HCT116 (cell line): ENCODE measurements at regions not wholly inside any gene's neighbourhood (a gene's known extent, or its start where the extent isn't known, plus 50 kb on each side); places are given as distances from the start of the nearest gene placed in this dataset.

Source experiments
- ATAC-seq: fragments of 200-7000 bp; cut with Tn5 transposase; 2 replicates; pipeline ENCODE4 v1.9.1; 2020; ENCODE audit warnings: mild to moderate bottlenecking, moderate library complexity
- BruUV-seq: library from RNA; stranded (reverse); fragments of 400-500 nt; replicated peaks from 2 replicates; lab custom pipeline; 2021; lab: Mats Ljungman, UMichigan
- CTCF ChIA-PET: fragments of 300-600 bp; sonication (Branson Sonifier 250); formaldehyde crosslinking; loops from one replicate; lab custom pipeline; 2021; ENCODE audit warnings: antibody characterized with exemption; lab: Charles Lee
- POLR2A ChIA-PET: fragments of 300-600, 350-600 bp; sonication (Branson Sonifier 250); formaldehyde crosslinking; loops from one replicate; lab custom pipeline; 2021; ENCODE audit warnings: antibody characterized with exemption; lab: Charles Lee
- RAD21 ChIA-PET, 2 experiments: fragments of 300-600 bp; sonication (Branson Sonifier 250); formaldehyde crosslinking; loops; one replicate each; lab custom pipeline; 2023; ENCODE audit warnings: low total read pairs in 2 of 2; ENCODE audit not compliant: uncharacterized antibody in 2 of 2, unreplicated experiment in 2 of 2, low non-redundant PET in 1 of 2; lab: Charles Lee
- DNase-seq: peaks from one replicate; pipeline ENCODE4 v3.0.0-alpha.2; 2010; ENCODE audit warnings: low read depth, low spot score
- H2AFZ ChIP-seq: fragments of 200-600 bp; shearing (Covaris generic), sonication (generic); 2 replicates; pipeline ENCODE4 v1.6.1; 2017; ENCODE audit warnings: low read depth, mixed run types, mixed read lengths, antibody characterized with exemption, low read length; ENCODE audit not compliant: poor library complexity, severe bottlenecking
- H3K27ac ChIP-seq: 2 replicates; pipeline ENCODE4 v1.5.1; 2012; ENCODE audit warnings: low read depth, low read length
- H3K27me3 ChIP-seq: fragments of 200-600 bp; sonication (generic); 2 replicates; pipeline ENCODE4 v1.6.1; 2016; ENCODE audit warnings: mixed run types, low read length, mixed read lengths; ENCODE audit not compliant: insufficient read depth
- H3K36me3 ChIP-seq, 2 experiments: fragments of 200-500 bp in 1 of 2; fragments of 200-600 bp in 1 of 2; sonication (Bioruptor generic) in 1 of 2; sonication (generic) in 1 of 2; 2 replicates each; pipeline versions ENCODE4 v1.5.1 to v1.6.1; 2014 to 2016; ENCODE audit warnings: low read length in 2 of 2, inconsistent platforms in 1 of 2, mixed read lengths in 1 of 2, mixed run types in 1 of 2; ENCODE audit not compliant: insufficient read depth in 2 of 2, control insufficient read depth in 1 of 2
- H3K4me1 ChIP-seq, 2 experiments: fragments of 200-600 bp in 1 of 2; sonication (generic) in 1 of 2; 2 replicates each; pipeline versions ENCODE4 v1.5.1 to v1.6.1; 2012 to 2017; ENCODE audit warnings: low read length in 2 of 2, inconsistent platforms in 1 of 2, mild to moderate bottlenecking in 1 of 2, mixed read lengths in 1 of 2, mixed run types in 1 of 2, moderate library complexity in 1 of 2; ENCODE audit not compliant: insufficient read depth in 2 of 2, control insufficient read depth in 1 of 2
- H3K4me2 ChIP-seq: fragments of 200-600 bp; sonication (generic); 2 replicates; pipeline ENCODE4 v1.6.1; 2017; ENCODE audit warnings: mixed run types, low read length, mixed read lengths
- H3K4me3 ChIP-seq, 2 experiments: fragments of 200-600 bp in 1 of 2; sonication (generic) in 1 of 2; replicated peaks in 1 of 2; 2 replicates each; pipeline ENCODE4 v1.5.1; 2011 to 2016; ENCODE audit warnings: low read length in 2 of 2, control low read depth in 1 of 2, low read depth in 1 of 2, mild to moderate bottlenecking in 1 of 2, mixed read lengths in 1 of 2, mixed run types in 1 of 2
- H3K79me2 ChIP-seq: fragments of 200-600 bp; sonication (generic); 2 replicates; pipeline ENCODE4 v1.6.1; 2017; ENCODE audit warnings: mild to moderate bottlenecking, mixed run types, low read length, moderate library complexity, mixed read lengths; ENCODE audit not compliant: insufficient read depth
- H3K9ac ChIP-seq: fragments of 200-600 bp; sonication (generic); 2 replicates; pipeline ENCODE4 v1.6.1; 2016; ENCODE audit warnings: low read length, mixed read lengths
- H3K9me2 ChIP-seq: fragments of 200-600 bp; sonication (generic), shearing (Covaris generic); 2 replicates; pipeline ENCODE4 v1.6.1; 2017; ENCODE audit warnings: mixed run types, mild to moderate bottlenecking, moderate library complexity; ENCODE audit not compliant: insufficient read depth
- H3K9me3 ChIP-seq, 2 experiments: fragments of 200-500 bp in 1 of 2; fragments of 200-600 bp in 1 of 2; sonication (Bioruptor generic) in 1 of 2; sonication (generic) in 1 of 2; 2 replicates each; pipeline ENCODE4 v1.6.1; 2014 to 2017; ENCODE audit warnings: low read length in 2 of 2, mixed read lengths in 2 of 2, inconsistent platforms in 1 of 2, low read depth in 1 of 2, mild to moderate bottlenecking in 1 of 2, mixed run types in 1 of 2, moderate library complexity in 1 of 2; ENCODE audit not compliant: control insufficient read depth in 1 of 2, insufficient read depth in 1 of 2
- H4K20me1 ChIP-seq: fragments of 200-600 bp; sonication (generic), shearing (Covaris generic); 2 replicates; pipeline ENCODE4 v1.6.1; 2017; ENCODE audit warnings: mixed run types, mild to moderate bottlenecking, moderate library complexity; ENCODE audit not compliant: insufficient read depth
- ATF3 ChIP-seq: IDR thresholded peaks from 2 replicates; pipeline ENCODE4 v1.6.1; 2012
- CBX3 ChIP-seq: IDR thresholded peaks from 2 replicates; pipeline ENCODE4 v1.6.1; 2012; ENCODE audit warnings: low read depth
- CEBPB ChIP-seq: IDR thresholded peaks from 2 replicates; pipeline ENCODE4 v1.6.1; 2012; ENCODE audit warnings: low read depth
- EGR1 ChIP-seq: IDR thresholded peaks from 2 replicates; pipeline ENCODE4 v1.6.1; 2012; ENCODE audit warnings: low read depth
- ELF1 ChIP-seq: IDR thresholded peaks from 2 replicates; pipeline ENCODE4 v1.6.1; 2012; ENCODE audit warnings: low read depth, borderline replicate concordance
- EZH2 ChIP-seq: fragments of 200-600 bp; sonication (generic); IDR thresholded peaks from 2 replicates; pipeline ENCODE4 v1.6.1; 2017; ENCODE audit warnings: antibody characterized with exemption, mixed run types
- EZH2phosphoT487 ChIP-seq: fragments of 200-600 bp; IDR thresholded peaks from 2 replicates; pipeline ENCODE4 v1.6.1; 2018; ENCODE audit warnings: antibody characterized with exemption, borderline replicate concordance
- FOSL1 ChIP-seq: IDR thresholded peaks from 2 replicates; pipeline ENCODE4 v1.6.1; 2012; ENCODE audit warnings: low read depth
- JUND ChIP-seq: IDR thresholded peaks from 2 replicates; pipeline ENCODE4 v1.6.1; 2012
- MAX ChIP-seq: IDR thresholded peaks from 2 replicates; pipeline ENCODE4 v1.6.1; 2012
- POLR2A ChIP-seq: IDR thresholded peaks from 2 replicates; pipeline ENCODE4 v1.7.0; 2011; ENCODE audit warnings: borderline replicate concordance; ENCODE audit not compliant: insufficient read depth, insufficient read length; ENCODE audit errors: extremely low read depth
- RAD21 ChIP-seq: IDR thresholded peaks from 2 replicates; pipeline ENCODE4 v1.6.1; 2012; ENCODE audit warnings: low read depth, mild to moderate bottlenecking
- SIN3A ChIP-seq: IDR thresholded peaks from 2 replicates; pipeline ENCODE4 v1.6.1; 2012; ENCODE audit warnings: low read depth
- SP1 ChIP-seq: IDR thresholded peaks from 2 replicates; pipeline ENCODE4 v1.6.1; 2012; ENCODE audit warnings: low read depth
- SRF ChIP-seq: IDR thresholded peaks from 2 replicates; pipeline ENCODE4 v1.6.1; 2012; ENCODE audit warnings: low read depth
- TCF7L2 ChIP-seq: IDR thresholded peaks from 2 replicates; pipeline ENCODE4 v1.7.0; 2011; ENCODE audit warnings: borderline replicate concordance, inconsistent platforms; ENCODE audit not compliant: insufficient read depth, insufficient read length; ENCODE audit errors: extremely low read depth
- YY1 ChIP-seq: IDR thresholded peaks from 2 replicates; pipeline ENCODE4 v1.6.1; 2011; ENCODE audit warnings: low read length, low read depth, moderate library complexity, mild to moderate bottlenecking; ENCODE audit not compliant: insufficient replicate concordance; ENCODE audit errors: extremely low read depth
- ZBTB33 ChIP-seq: IDR thresholded peaks from 2 replicates; pipeline ENCODE4 v1.6.1; 2011; ENCODE audit warnings: mild to moderate bottlenecking, low read length, moderate library complexity; ENCODE audit not compliant: insufficient replicate concordance; ENCODE audit errors: extremely low read depth
- ZFX ChIP-seq: fragments of 450-650 bp; IDR thresholded peaks from 2 replicates; pipeline ENCODE4 v1.6.1; 2017
- ZNF274 ChIP-seq: fragments of 200-500 bp; sonication (Bioruptor generic); IDR thresholded peaks from 2 replicates; pipeline ENCODE4 v1.6.1; 2014; ENCODE audit warnings: mild to moderate bottlenecking, low read depth, low read length, inconsistent platforms
- intact Hi-C: fragments of 100-400 bp; cut with micrococcal nuclease; formaldehyde crosslinking; loops from 2 replicates; pipeline ENCODE4 v1.10.0; 2022

- H4K20me1 ChIP-seq = no peaks in the 10 kb centered on the region
- ChIA-PET POLR2A (no interaction called here), RAD21 (no interaction called here), CTCF (no interaction called here)
- no peak for ATAC-seq
- no peak for DNase-seq
- H3K4me2 ChIP-seq = no peak overlapping the region
- H3K9ac ChIP-seq = no peak overlapping the region
- intact Hi-C loops = no loop called here
- no peaks in the 10 kb centered on the region for H3K9me2 ChIP-seq
- no peaks in the 10 kb centered on the region for H3K9me3 ChIP-seq
- BruUV-seq = no TSS peak
- H3K27ac ChIP-seq = no peak overlapping the region
- no peak overlapping the region for H2AFZ ChIP-seq
- TF ChIP-seq POLR2A (no peak), EZH2 (no peak), TCF7L2 (no peak), SP1 (no peak), CEBPB (no peak)
- H3K36me3 ChIP-seq = no peaks in the 10 kb centered on the region
- H3K4me3 ChIP-seq = no peak overlapping the region
- no peaks in the 10 kb centered on the region for H3K27me3 ChIP-seq
- H3K79me2 ChIP-seq = no peaks in the 10 kb centered on the region
- H3K4me1 ChIP-seq = no peaks in the 10 kb centered on the region
Measured at GRCh38 chr12:91633206-91633605, 450.6 kb upstream of the DCN start.

DNA sequence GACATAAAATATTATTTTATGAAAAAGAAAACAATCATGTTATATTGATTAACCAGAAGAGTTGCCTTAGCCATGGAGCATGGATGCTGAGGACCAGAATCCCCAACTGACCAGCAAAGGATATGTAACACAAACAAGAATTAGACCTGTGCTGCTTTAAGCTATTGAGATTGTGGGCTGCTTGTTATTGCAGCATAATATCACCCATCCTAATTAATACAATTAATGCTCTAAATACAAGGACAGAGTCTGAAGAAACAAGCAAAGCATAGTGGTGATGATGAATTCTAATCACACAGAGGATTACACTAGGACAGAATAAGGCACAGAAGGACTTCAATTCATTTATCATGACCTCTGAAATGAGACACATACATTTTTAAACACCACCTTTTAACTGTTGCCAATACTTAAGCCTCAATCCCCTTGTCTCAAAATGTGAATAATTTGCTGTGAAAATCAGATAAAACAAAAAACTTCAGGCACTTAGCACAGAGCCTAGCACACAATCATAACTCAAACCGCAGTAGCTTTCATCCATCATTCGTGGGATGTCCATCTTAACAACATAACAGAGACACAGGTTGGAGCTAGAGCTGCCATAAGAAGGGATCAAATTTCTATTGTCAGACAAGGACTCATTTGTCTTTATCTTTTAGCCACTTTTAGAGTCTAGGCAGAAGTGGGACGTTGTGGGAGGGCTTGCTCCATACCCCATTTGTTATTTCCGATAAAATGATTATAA is 449.6 kb upstream of the DCN start:
- ChIA-PET RAD21 (no interaction called here), POLR2A (no interaction called here), CTCF (no interaction called here)
- H2AFZ ChIP-seq = no peak overlapping the region
- H3K79me2 ChIP-seq = no peaks in the 10 kb centered on the region
- no peak overlapping the region for H3K4me3 ChIP-seq
- DNase-seq = no peak
- no peaks in the 10 kb centered on the region for H3K9me3 ChIP-seq
- H3K4me2 ChIP-seq = no peak overlapping the region
- TF ChIP-seq SP1 (no peak), ZFX (no peak), ZNF274 (no peak), SRF (no peak), EZH2phosphoT487 (no peak), EGR1 (no peak), TCF7L2 (no peak), RAD21 (no peak), MAX (no peak), SIN3A (no peak), JUND (no peak), ATF3 (no peak), ELF1 (no peak), YY1 (no peak), POLR2A (no peak), EZH2 (no peak), FOSL1 (no peak), ZBTB33 (no peak), CBX3 (no peak)
- ATAC-seq = no peak
- intact Hi-C loops = no loop called here
- no TSS peak for BruUV-seq
- no peaks in the 10 kb centered on the region for H3K4me1 ChIP-seq
- H3K27me3 ChIP-seq = no peaks in the 10 kb centered on the region
- no peaks in the 10 kb centered on the region for H4K20me1 ChIP-seq
- no peaks in the 10 kb centered on the region for H3K36me3 ChIP-seq
- H3K9ac ChIP-seq = no peak overlapping the region
- no peaks in the 10 kb centered on the region for H3K9me2 ChIP-seq
- H3K27ac ChIP-seq = no peak overlapping the region
